H1 (cell line): ENCODE measurements at regions not wholly inside any gene's neighbourhood (a gene's known extent, or its start where the extent isn't known, plus 50 kb on each side); places are given as distances from the start of the nearest gene placed in this dataset.

Source experiments
- CTCF ChIA-PET: fragments of 300-600 bp; sonication (Branson Sonifier 250); formaldehyde crosslinking; loops from one replicate; lab custom pipeline; 2021; ENCODE audit not compliant: partially characterized antibody; lab: Charles Lee
- POLR2A ChIA-PET: fragments of 300-600 bp; sonication (Branson Sonifier 250); formaldehyde crosslinking; loops from one replicate; lab custom pipeline; 2021; ENCODE audit warnings: inconsistent platforms; ENCODE audit not compliant: partially characterized antibody; lab: Charles Lee
- DNase-seq, 2 experiments: peaks; one replicate each; pipeline versions ENCODE4 v3.0.0 to v3.0.0-alpha.2; 2010 to 2022; ENCODE audit warnings: low spot score in 2 of 2, low read depth in 1 of 2, mixed read lengths in 1 of 2
- FAIRE-seq: peaks from 2 replicates; lab custom pipeline; 2011; peaks lifted over from hg19 to GRCh38; lab: Jason Lieb, UNC
- H2AFZ ChIP-seq: 2 replicates; pipeline ENCODE4 v1.8.1; 2012; ENCODE audit warnings: low read length, inconsistent platforms
- H2AK5ac ChIP-seq: 2 replicates; pipeline ENCODE4 v1.6.1; 2013; ENCODE audit warnings: low read depth, low read length
- H2BK120ac ChIP-seq: replicated peaks from 2 replicates; pipeline ENCODE3; 2013; ENCODE audit warnings: low read depth, low read length, inconsistent platforms
- H2BK12ac ChIP-seq: 2 replicates; pipeline ENCODE4 v1.6.1; 2013; ENCODE audit warnings: low read depth, low read length
- H2BK15ac ChIP-seq: 2 replicates; pipeline ENCODE4 v1.6.1; 2013; ENCODE audit warnings: low read length
- H2BK20ac ChIP-seq: 2 replicates; pipeline ENCODE4 v1.6.1; 2013; ENCODE audit warnings: low read length
- H2BK5ac ChIP-seq: 2 replicates; pipeline ENCODE4 v1.6.1; 2013; ENCODE audit warnings: low read depth, low read length
- H3K14ac ChIP-seq: 2 replicates; pipeline ENCODE4 v1.6.1; 2013; ENCODE audit warnings: inconsistent platforms; ENCODE audit not compliant: insufficient read length
- H3K18ac ChIP-seq: 2 replicates; pipeline ENCODE4 v1.6.1; 2013; ENCODE audit warnings: low read length; ENCODE audit errors: extremely low read depth
- H3K23ac ChIP-seq: 2 replicates; pipeline ENCODE4 v1.6.1; 2013; ENCODE audit warnings: inconsistent platforms; ENCODE audit not compliant: insufficient read length
- H3K23me2 ChIP-seq: 2 replicates; pipeline ENCODE4 v1.6.1; 2013; ENCODE audit warnings: low read depth, low read length
- H3K27ac ChIP-seq: 2 replicates; pipeline ENCODE4 v1.6.1; 2011; ENCODE audit warnings: low read depth, low read length, inconsistent platforms
- H3K27me3 ChIP-seq, 4 experiments: replicated peaks in 1 of 4; 1 replicate in 1 of 4; 2 replicates in 3 of 4; pipeline versions ENCODE4 v1.6.1 to v1.8.1; 2011 to 2013; ENCODE audit warnings: low read length in 3 of 4, mild to moderate bottlenecking in 3 of 4, inconsistent platforms in 2 of 4, mixed read lengths in 2 of 4, moderate library complexity in 1 of 4; ENCODE audit not compliant: control insufficient read depth in 3 of 4, insufficient read depth in 3 of 4; ENCODE audit errors: extremely low read depth in 1 of 4
- H3K36me3 ChIP-seq, 4 experiments: 2 replicates each; pipeline versions ENCODE4 v1.6.1 to v1.8.1; 2011 to 2013; ENCODE audit warnings: mild to moderate bottlenecking in 4 of 4, low read length in 3 of 4, moderate library complexity in 2 of 4, control low read depth in 1 of 4, inconsistent platforms in 1 of 4; ENCODE audit not compliant: insufficient read depth in 4 of 4, control insufficient read depth in 2 of 4
- H3K4ac ChIP-seq: replicated peaks from 2 replicates; pipeline ENCODE3; 2013; ENCODE audit warnings: low read length, low read depth, mixed read lengths, inconsistent platforms; ENCODE audit not compliant: insufficient read length
- H3K4me1 ChIP-seq, 4 experiments: replicated peaks in 1 of 4; 1 replicate in 1 of 4; 2 replicates in 3 of 4; pipeline versions ENCODE4 v1.6.1 to v1.8.1; 2011 to 2013; ENCODE audit warnings: low read length in 3 of 4, inconsistent platforms in 2 of 4, mixed read lengths in 1 of 4; ENCODE audit not compliant: insufficient read depth in 4 of 4, control insufficient read depth in 3 of 4
- H3K4me2 ChIP-seq, 2 experiments: 2 replicates each; pipeline versions ENCODE4 v1.6.1 to v1.8.1; 2011 to 2013; ENCODE audit warnings: low read depth in 2 of 2, low read length in 2 of 2, control low read depth in 1 of 2, inconsistent platforms in 1 of 2, mild to moderate bottlenecking in 1 of 2; ENCODE audit not compliant: insufficient read depth in 1 of 2
- H3K4me3 ChIP-seq, 4 experiments: fragments of 200-600, 300-600 bp in 1 of 4; sonication (generic), shearing (Covaris generic), sonication (Bioruptor Twin) in 1 of 4; 2 replicates each; pipeline versions ENCODE4 v1.5.1 to v1.8.1; 2011 to 2016; ENCODE audit warnings: low read length in 4 of 4, low read depth in 3 of 4, control low read depth in 2 of 4, inconsistent platforms in 2 of 4, mild to moderate bottlenecking in 2 of 4, mixed read lengths in 1 of 4, moderate library complexity in 1 of 4; ENCODE audit not compliant: insufficient read depth in 2 of 4; ENCODE audit errors: extremely low read depth in 1 of 4
- H3K56ac ChIP-seq: replicated peaks from 2 replicates; pipeline ENCODE3; 2013; ENCODE audit warnings: low read depth, mild to moderate bottlenecking, mixed read lengths, low read length, inconsistent platforms; ENCODE audit not compliant: insufficient read length
- H3K79me1 ChIP-seq: 2 replicates; pipeline ENCODE4 v1.6.1; 2013; ENCODE audit warnings: low read depth, low read length, control low read depth
- H3K79me2 ChIP-seq, 2 experiments: 2 replicates each; pipeline versions ENCODE4 v1.6.1 to v1.8.1; 2012 to 2013; ENCODE audit warnings: low read length in 2 of 2, mild to moderate bottlenecking in 2 of 2, inconsistent platforms in 1 of 2; ENCODE audit not compliant: insufficient read depth in 2 of 2, control insufficient read depth in 1 of 2
- H3K9ac ChIP-seq, 4 experiments: replicated peaks in 1 of 4; 1 replicate in 1 of 4; 2 replicates in 3 of 4; pipeline versions ENCODE4 v1.6.1 to v1.8.1; 2011 to 2013; ENCODE audit warnings: low read depth in 3 of 4, low read length in 3 of 4, control low read depth in 2 of 4, mild to moderate bottlenecking in 2 of 4, moderate library complexity in 2 of 4, inconsistent platforms in 1 of 4; ENCODE audit errors: extremely low read depth in 1 of 4
- H3K9me3 ChIP-seq, 2 experiments: 2 replicates each; pipeline versions ENCODE4 v1.6.1 to v1.8.1; 2012 to 2013; ENCODE audit warnings: mild to moderate bottlenecking in 2 of 2, moderate library complexity in 2 of 2, control low read depth in 1 of 2, inconsistent platforms in 1 of 2, low read depth in 1 of 2, low read length in 1 of 2, mixed read lengths in 1 of 2; ENCODE audit not compliant: insufficient read depth in 2 of 2
- H4K20me1 ChIP-seq, 2 experiments: replicated peaks in 1 of 2; 2 replicates each; pipeline versions ENCODE3 to v1.8.1; 2011 to 2013; ENCODE audit warnings: inconsistent platforms in 2 of 2, low read length in 2 of 2, mild to moderate bottlenecking in 1 of 2; ENCODE audit not compliant: insufficient read depth in 2 of 2, control insufficient read depth in 1 of 2
- H4K5ac ChIP-seq: 2 replicates; pipeline ENCODE4 v1.6.1; 2013; ENCODE audit warnings: low read length, low read depth, mixed read lengths, inconsistent platforms; ENCODE audit not compliant: insufficient read length
- H4K8ac ChIP-seq: 2 replicates; pipeline ENCODE4 v1.8.0; 2013; ENCODE audit warnings: mild to moderate bottlenecking, moderate library complexity, low read length, inconsistent platforms; ENCODE audit not compliant: insufficient read depth; ENCODE audit errors: extremely low read depth
- H4K91ac ChIP-seq: replicated peaks from 2 replicates; pipeline ENCODE3; 2013; ENCODE audit warnings: low read length, mixed read lengths, inconsistent platforms; ENCODE audit not compliant: insufficient read length
- ATF3 ChIP-seq: IDR thresholded peaks from 2 replicates; pipeline ENCODE4 v1.6.1; 2011; ENCODE audit warnings: low read depth, mild to moderate bottlenecking, low read length; ENCODE audit not compliant: insufficient read depth
- BRCA1 ChIP-seq: IDR thresholded peaks from 2 replicates; pipeline ENCODE4 v1.6.1; 2012; ENCODE audit warnings: low read depth, low read length, improper control_type of control experiment
- CBX5 ChIP-seq: fragments of 300-800, 300-1000 bp; sonication (generic); IDR thresholded peaks from 2 replicates; pipeline ENCODE4 v1.7.1; 2016; ENCODE audit warnings: antibody characterized with exemption, low read length, low read depth
- CBX8 ChIP-seq: fragments of 300-800, 300-1000 bp; sonication (generic); IDR thresholded peaks from 2 replicates; pipeline ENCODE4 v1.7.1; 2016; ENCODE audit warnings: low read depth, low read length, borderline replicate concordance
- CREB1 ChIP-seq: IDR thresholded peaks from 2 replicates; pipeline ENCODE4 v1.6.1; 2012; ENCODE audit warnings: inconsistent platforms
- EGR1 ChIP-seq: IDR thresholded peaks from 2 replicates; pipeline ENCODE4 v1.6.1; 2011; ENCODE audit warnings: low read depth, low read length, borderline replicate concordance
- FOSL1 ChIP-seq: IDR thresholded peaks from 2 replicates; pipeline ENCODE4 v1.6.1; 2011; ENCODE audit warnings: mild to moderate bottlenecking, low read depth, low read length, moderate library complexity; ENCODE audit not compliant: insufficient read depth
- GABPA ChIP-seq: IDR thresholded peaks from 2 replicates; pipeline ENCODE4 v1.6.1; 2011; ENCODE audit warnings: mild to moderate bottlenecking, low read length, moderate library complexity, borderline replicate concordance; ENCODE audit not compliant: insufficient read depth
- HDAC6 ChIP-seq: IDR thresholded peaks from one replicate; pipeline ENCODE4 v1.7.1; 2012; ENCODE audit warnings: low read depth, mild to moderate bottlenecking, inconsistent platforms, low read length, moderate library complexity
- JUND ChIP-seq: IDR thresholded peaks from 2 replicates; pipeline ENCODE4 v1.6.1; 2011; ENCODE audit warnings: mild to moderate bottlenecking, improper control_type of control experiment, low read length
- KDM5A ChIP-seq: fragments of 200-600 bp; IDR thresholded peaks from 2 replicates; pipeline ENCODE4 v1.7.1; 2012; ENCODE audit warnings: mild to moderate bottlenecking, low read length, inconsistent platforms, mixed read lengths
- POLR2A ChIP-seq, 2 experiments: IDR thresholded peaks; 1 replicate in 1 of 2; 2 replicates in 1 of 2; pipeline ENCODE4 v1.6.1; 2011; ENCODE audit warnings: low read depth in 2 of 2, low read length in 2 of 2, mild to moderate bottlenecking in 2 of 2; ENCODE audit errors: control extremely low read depth in 1 of 2
- POLR2AphosphoS5 ChIP-seq: IDR thresholded peaks from 2 replicates; pipeline ENCODE4 v1.6.1; 2011; ENCODE audit warnings: low read depth, low read length
- SUZ12 ChIP-seq: fragments of 200-600 bp; sonication (generic); IDR thresholded peaks from 2 replicates; pipeline ENCODE4 v1.6.1; 2012; ENCODE audit warnings: mild to moderate bottlenecking, inconsistent platforms, low read length, moderate library complexity, mixed read lengths
- WGBS, 2 experiments: shearing (Covaris generic) in 1 of 2; methylation state at CpG; one replicate each; pipeline versions ENCODE4 v1.1.6 to v1.1.7; 2013 to 2015; ENCODE audit warnings: low lambda C conversion rate in 2 of 2, mixed read lengths in 2 of 2, inconsistent platforms in 1 of 2, low coverage in 1 of 2, missing lambda C conversion rate in 1 of 2; ENCODE audit not compliant: insufficient replicate concordance in 2 of 2, insufficient coverage in 1 of 2, insufficient read length in 1 of 2; ENCODE audit errors: extremely low coverage in 1 of 2, missing lambda C conversion rate in 1 of 2; 5-methylcytosine and 5-hydroxymethylcytosine counted together

DNA sequence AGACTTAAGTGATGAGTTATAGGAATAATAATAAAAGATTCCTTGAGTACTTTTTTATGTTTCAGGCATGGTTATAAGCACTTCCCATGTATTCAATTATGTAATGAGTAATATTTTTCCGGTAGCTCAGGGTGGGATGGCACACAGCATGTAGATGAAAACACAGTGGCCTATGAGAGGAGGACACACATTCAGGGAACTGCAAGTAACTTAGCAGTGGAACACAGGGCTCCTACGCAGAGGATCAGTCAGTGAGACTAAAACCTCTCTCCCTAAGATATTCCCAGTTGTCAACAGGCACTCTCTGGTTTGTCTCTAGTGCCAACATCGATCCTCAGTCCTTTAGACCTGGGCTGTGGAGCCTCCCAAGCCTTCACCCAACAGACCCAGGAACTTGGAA is 219.4 kb downstream of the DIO2 start:
- no peak overlapping the region for H4K91ac ChIP-seq
- no peak overlapping the region for H3K18ac ChIP-seq
- peaks cover 0 to 3% of the 10 kb centered on the region in 2 experiments for H4K20me1 ChIP-seq
- H3K9ac ChIP-seq: no peak overlapping the region
- H4K5ac ChIP-seq: no peak overlapping the region
- FAIRE-seq: no peak
- POLR2A ChIA-PET: no interaction called here
- no peak overlapping the region for H2AFZ ChIP-seq
- no peaks in the 10 kb centered on the region for H3K9me3 ChIP-seq
- no peak overlapping the region for H2BK20ac ChIP-seq
- H3K14ac ChIP-seq: no peak overlapping the region
- H2BK15ac ChIP-seq: no peak overlapping the region
- no peak overlapping the region for H2BK5ac ChIP-seq
- DNase-seq: no peak
- no peak overlapping the region for H3K56ac ChIP-seq
- no peak overlapping the region for H3K4me3 ChIP-seq
- H2AK5ac ChIP-seq: no peak overlapping the region
- H3K27ac ChIP-seq: no peak overlapping the region
- H3K23ac ChIP-seq: no peak overlapping the region
- no peaks in the 10 kb centered on the region for H3K36me3 ChIP-seq
- H3K27me3 ChIP-seq: peaks cover 41 to 85% (median 66%) of the 10 kb centered on the region in 4 experiments
- no peak overlapping the region for H2BK120ac ChIP-seq
- H4K8ac ChIP-seq: no peak overlapping the region
- H3K4me2 ChIP-seq: no peak overlapping the region
- no peaks in the 10 kb centered on the region for H3K4me1 ChIP-seq
- WGBS, 2 experiments: 86% methylated on average over 3 of the region's 3 CpGs; no CpG with 5 or more reads in 1 of the 2 experiments
- H3K79me1 ChIP-seq: no peaks in the 10 kb centered on the region
- H2BK12ac ChIP-seq: no peak overlapping the region
- no peaks in the 10 kb centered on the region; the same call in 1 of the 2 replicates for H3K23me2 ChIP-seq
- H3K4ac ChIP-seq: no peak overlapping the region
- CTCF ChIA-PET: no interaction called here
- H3K79me2 ChIP-seq: no peaks in the 10 kb centered on the region
- TF ChIP-seq HDAC6 (no peak), EGR1 (no peak), JUND (no peak), GABPA (no peak), KDM5A (no peak), ATF3 (no peak), POLR2AphosphoS5 (no peak), CREB1 (no peak), CBX8 (no peak), CBX5 (no peak), BRCA1 (no peak), FOSL1 (no peak), POLR2A (IDR thresholded peaks at IDR 0.05; ENCODE audit: control extremely low read depth in 1 of 2, low read depth in 2 of 2, low read length in 2 of 2) (no peak), SUZ12 (no peak)
